ENCODE measurements at regions not wholly inside any gene's neighbourhood (a gene's known extent, or its start where the extent isn't known, plus 50 kb on each side); places are given as distances from the start of the nearest gene placed in this dataset.

GRCh38 chr9:95605816-95606488 lies 89.2 kb upstream of the PTCH1 start:
- no peak for DNase-seq (ENCODE audit: low spot score)

DNA sequence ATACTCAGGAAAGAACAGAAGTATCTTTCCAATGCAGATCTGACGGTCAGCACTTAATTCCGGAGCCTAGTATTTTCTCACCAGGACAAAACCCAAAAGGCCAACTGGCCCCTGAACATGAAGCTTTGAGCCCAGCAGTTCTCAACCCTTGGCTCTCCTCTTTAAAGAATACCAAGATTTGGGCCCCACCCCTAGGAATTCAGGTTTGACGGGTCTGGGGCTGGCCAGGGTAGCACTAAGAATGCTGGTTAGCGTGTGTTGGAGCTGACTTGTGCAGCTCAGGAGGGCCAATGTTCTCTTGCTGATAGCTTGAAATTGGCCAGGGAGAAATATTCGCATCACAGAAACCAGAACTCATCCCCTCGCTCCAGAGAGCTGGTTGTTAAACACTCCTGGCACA lies 88.3 kb upstream of the PTCH1 start:
- DNase-seq (ENCODE audit: low spot score): no peak
- no peak for TF ChIP-seq CTCF (IDR thresholded peaks at IDR 0.05; ENCODE audit: extremely low read depth, missing control alignments)

More at GRCh38 chr9:95605816-95606488, 89.2 kb upstream of the PTCH1 start:
- TF ChIP-seq CTCF (IDR thresholded peaks at IDR 0.05; ENCODE audit: extremely low read depth, missing control alignments): no peak

DNA sequence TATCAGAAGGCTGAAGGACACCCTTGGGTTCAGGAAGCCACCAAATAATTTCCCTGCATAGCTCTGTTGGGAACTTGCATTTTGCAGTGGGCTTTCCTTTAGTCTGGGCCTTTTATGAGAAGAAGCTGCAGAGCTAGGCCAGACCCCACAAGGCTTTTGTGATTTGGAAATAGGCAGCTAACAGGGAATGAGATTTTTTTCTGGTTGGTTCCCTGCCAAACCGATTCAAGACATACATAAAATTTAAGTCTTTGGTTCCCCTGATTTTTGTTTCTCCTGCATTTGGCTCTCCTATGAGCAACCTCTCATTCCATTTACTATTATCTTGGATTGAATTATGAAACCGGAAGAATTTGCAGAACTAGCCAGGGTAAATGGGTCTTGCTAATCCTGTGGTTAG lies 81.5 kb upstream of the PTCH1 start:
- no peak for DNase-seq (ENCODE audit: low spot score)
- TF ChIP-seq CTCF (IDR thresholded peaks at IDR 0.05; ENCODE audit: extremely low read depth, missing control alignments): no peak

DNA sequence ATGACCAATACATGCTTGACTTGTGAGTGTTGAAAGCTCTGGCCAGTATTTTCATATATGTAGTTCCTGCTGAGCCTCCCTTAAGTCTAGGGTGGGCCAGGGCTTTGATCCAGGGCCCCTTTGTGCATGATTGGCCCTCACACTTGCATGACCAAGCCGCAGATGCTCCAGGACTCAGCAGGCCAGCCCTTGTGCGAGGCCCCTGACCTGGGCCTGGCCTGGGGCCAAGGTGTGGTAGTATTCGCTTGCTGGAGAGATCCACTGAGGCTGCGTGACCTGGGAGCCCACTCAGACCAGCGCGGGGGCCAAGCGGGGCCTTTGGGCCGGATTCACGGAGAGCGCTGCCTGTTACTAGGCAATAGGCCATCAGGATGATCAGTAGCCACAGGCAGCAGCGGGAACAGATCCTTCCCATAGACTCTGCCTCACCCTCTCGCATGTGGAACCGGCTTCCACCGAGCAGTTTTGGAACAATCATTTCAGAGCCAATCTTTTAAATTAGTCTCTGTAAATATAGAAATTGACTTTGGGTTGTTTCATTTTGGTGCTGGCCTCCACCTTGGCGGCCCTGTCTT lies 79.0 kb upstream of the PTCH1 start:
- no peak for TF ChIP-seq CTCF (IDR thresholded peaks at IDR 0.05; ENCODE audit: extremely low read depth, missing control alignments)

GRCh38 chr9:95592931-95593330 lies 76.2 kb upstream of the PTCH1 start:
- TF ChIP-seq CTCF (IDR thresholded peaks at IDR 0.05; ENCODE audit: extremely low read depth, missing control alignments): no peak
- no peak for DNase-seq (ENCODE audit: low spot score)

More for the DNA sequence above, 79.0 kb upstream of the PTCH1 start:
- DNase-seq (ENCODE audit: low spot score): no peak

- DNase-seq (ENCODE audit: low spot score): no peak
- no peak for TF ChIP-seq CTCF (IDR thresholded peaks at IDR 0.05; ENCODE audit: extremely low read depth, missing control alignments)
These were observed 72.2 kb upstream of the PTCH1 start for GRCh38 chr9:95588724-95589588.

Measured in GM20000 (cell line).